ENCODE measurements at regions not wholly inside any gene's neighbourhood (a gene's known extent, or its start where the extent isn't known, plus 50 kb on each side); places are given as distances from the start of the nearest gene placed in this dataset.

- no peak overlapping the region for H3K4me3 ChIP-seq (replicated peaks; ENCODE audit: insufficient read depth, low read length)
- H3K27ac ChIP-seq (replicated peaks) = no peak overlapping the region
- no peaks in the 10 kb centered on the region for H3K27me3 ChIP-seq (ENCODE audit: insufficient read depth, poor library complexity, severe bottlenecking)
- TF ChIP-seq, protein P1, sequence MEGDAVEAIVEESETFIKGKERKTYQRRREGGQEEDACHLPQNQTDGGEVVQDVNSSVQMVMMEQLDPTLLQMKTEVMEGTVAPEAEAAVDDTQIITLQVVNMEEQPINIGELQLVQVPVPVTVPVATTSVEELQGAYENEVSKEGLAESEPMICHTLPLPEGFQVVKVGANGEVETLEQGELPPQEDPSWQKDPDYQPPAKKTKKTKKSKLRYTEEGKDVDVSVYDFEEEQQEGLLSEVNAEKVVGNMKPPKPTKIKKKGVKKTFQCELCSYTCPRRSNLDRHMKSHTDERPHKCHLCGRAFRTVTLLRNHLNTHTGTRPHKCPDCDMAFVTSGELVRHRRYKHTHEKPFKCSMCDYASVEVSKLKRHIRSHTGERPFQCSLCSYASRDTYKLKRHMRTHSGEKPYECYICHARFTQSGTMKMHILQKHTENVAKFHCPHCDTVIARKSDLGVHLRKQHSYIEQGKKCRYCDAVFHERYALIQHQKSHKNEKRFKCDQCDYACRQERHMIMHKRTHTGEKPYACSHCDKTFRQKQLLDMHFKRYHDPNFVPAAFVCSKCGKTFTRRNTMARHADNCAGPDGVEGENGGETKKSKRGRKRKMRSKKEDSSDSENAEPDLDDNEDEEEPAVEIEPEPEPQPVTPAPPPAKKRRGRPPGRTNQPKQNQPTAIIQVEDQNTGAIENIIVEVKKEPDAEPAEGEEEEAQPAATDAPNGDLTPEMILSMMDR (IDR thresholded peaks at IDR 0.05; ENCODE audit: insufficient read depth, low read length) = no peak
- TF ChIP-seq SPI1 (IDR thresholded peaks at IDR 0.05; ENCODE audit: borderline replicate concordance, low read depth) = no peak
- TF ChIP-seq GABPA (IDR thresholded peaks at IDR 0.05; ENCODE audit: low read depth) = no peak
- TF ChIP-seq POLR2AphosphoS5 (IDR thresholded peaks at IDR 0.05; ENCODE audit: low read depth) = no peak
- TF ChIP-seq, protein P2, sequence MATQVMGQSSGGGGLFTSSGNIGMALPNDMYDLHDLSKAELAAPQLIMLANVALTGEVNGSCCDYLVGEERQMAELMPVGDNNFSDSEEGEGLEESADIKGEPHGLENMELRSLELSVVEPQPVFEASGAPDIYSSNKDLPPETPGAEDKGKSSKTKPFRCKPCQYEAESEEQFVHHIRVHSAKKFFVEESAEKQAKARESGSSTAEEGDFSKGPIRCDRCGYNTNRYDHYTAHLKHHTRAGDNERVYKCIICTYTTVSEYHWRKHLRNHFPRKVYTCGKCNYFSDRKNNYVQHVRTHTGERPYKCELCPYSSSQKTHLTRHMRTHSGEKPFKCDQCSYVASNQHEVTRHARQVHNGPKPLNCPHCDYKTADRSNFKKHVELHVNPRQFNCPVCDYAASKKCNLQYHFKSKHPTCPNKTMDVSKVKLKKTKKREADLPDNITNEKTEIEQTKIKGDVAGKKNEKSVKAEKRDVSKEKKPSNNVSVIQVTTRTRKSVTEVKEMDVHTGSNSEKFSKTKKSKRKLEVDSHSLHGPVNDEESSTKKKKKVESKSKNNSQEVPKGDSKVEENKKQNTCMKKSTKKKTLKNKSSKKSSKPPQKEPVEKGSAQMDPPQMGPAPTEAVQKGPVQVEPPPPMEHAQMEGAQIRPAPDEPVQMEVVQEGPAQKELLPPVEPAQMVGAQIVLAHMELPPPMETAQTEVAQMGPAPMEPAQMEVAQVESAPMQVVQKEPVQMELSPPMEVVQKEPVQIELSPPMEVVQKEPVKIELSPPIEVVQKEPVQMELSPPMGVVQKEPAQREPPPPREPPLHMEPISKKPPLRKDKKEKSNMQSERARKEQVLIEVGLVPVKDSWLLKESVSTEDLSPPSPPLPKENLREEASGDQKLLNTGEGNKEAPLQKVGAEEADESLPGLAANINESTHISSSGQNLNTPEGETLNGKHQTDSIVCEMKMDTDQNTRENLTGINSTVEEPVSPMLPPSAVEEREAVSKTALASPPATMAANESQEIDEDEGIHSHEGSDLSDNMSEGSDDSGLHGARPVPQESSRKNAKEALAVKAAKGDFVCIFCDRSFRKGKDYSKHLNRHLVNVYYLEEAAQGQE (IDR thresholded peaks at IDR 0.05; ENCODE audit: insufficient replicate concordance, low read depth) = no peak
- no peak for DNase-seq (ENCODE audit: low read depth in 1 of 2, low spot score in 1 of 2)
Measured at GRCh38 chr6:134469702-134470456, 152.0 kb upstream of the SGK1 start.

DNA sequence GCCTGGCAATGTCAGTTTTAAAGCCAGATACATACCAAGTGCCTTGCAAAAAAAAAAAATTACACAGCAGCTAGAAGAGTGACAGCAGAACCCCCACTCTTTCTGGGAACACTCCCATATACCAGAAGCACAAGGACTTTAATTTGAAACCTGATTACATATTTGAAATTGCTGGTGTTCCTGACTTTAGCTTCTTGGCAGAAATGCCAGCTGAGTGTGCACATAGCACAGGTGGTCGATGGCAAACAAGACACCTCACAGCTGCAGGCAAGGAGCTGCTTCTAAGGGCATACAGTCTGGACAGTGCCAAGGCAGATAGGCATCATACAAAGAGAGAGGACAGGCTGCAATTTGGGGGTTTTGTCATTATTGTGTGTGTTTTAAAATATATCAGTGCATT is 150.7 kb upstream of the SGK1 start:
- Histone ChIP-seq H3K4me3 (replicated peaks; ENCODE audit: insufficient read depth, low read length) (no peak overlapping the region), H3K27me3 (ENCODE audit: insufficient read depth, poor library complexity, severe bottlenecking) (no peaks in the 10 kb centered on the region), H3K27ac (replicated peaks) (no peak overlapping the region)
- no peak for DNase-seq (ENCODE audit: low read depth in 1 of 2, low spot score in 1 of 2)
- TF ChIP-seq POLR2AphosphoS5 (IDR thresholded peaks at IDR 0.05; ENCODE audit: low read depth) = no peak
- TF ChIP-seq, protein P1 (IDR thresholded peaks at IDR 0.05; ENCODE audit: insufficient read depth, low read length) = no peak
- TF ChIP-seq GABPA (IDR thresholded peaks at IDR 0.05; ENCODE audit: low read depth) = no peak
- TF ChIP-seq, protein P2 (IDR thresholded peaks at IDR 0.05; ENCODE audit: insufficient replicate concordance, low read depth) = no peak
- no peak for TF ChIP-seq SPI1 (IDR thresholded peaks at IDR 0.05; ENCODE audit: borderline replicate concordance, low read depth)

GRCh38 chr6:134467620-134468019 is 149.7 kb upstream of the SGK1 start:
- TF ChIP-seq, protein P2 (IDR thresholded peaks at IDR 0.05; ENCODE audit: insufficient replicate concordance, low read depth) = no peak
- TF ChIP-seq SPI1 (IDR thresholded peaks at IDR 0.05; ENCODE audit: borderline replicate concordance, low read depth) = no peak
- TF ChIP-seq, protein P1 (IDR thresholded peaks at IDR 0.05; ENCODE audit: insufficient read depth, low read length) = no peak
- TF ChIP-seq GABPA (IDR thresholded peaks at IDR 0.05; ENCODE audit: low read depth) = no peak
- no peak for TF ChIP-seq POLR2AphosphoS5 (IDR thresholded peaks at IDR 0.05; ENCODE audit: low read depth)
- H3K27ac ChIP-seq (replicated peaks) = no peak overlapping the region

More at GRCh38 chr6:134467620-134468019, 149.7 kb upstream of the SGK1 start:
- Histone ChIP-seq H3K27me3 (ENCODE audit: insufficient read depth, poor library complexity, severe bottlenecking) (no peaks in the 10 kb centered on the region), H3K4me3 (replicated peaks; ENCODE audit: insufficient read depth, low read length) (no peak overlapping the region)
- no peak for DNase-seq (ENCODE audit: low read depth in 1 of 2, low spot score in 1 of 2)

Measured in HL-60 (cell line).